ENCODE measurements at regions not wholly inside any gene's neighbourhood (a gene's known extent, or its start where the extent isn't known, plus 50 kb on each side); places are given as distances from the start of the nearest gene placed in this dataset.
"Not testable (repeated sequence)": the region's sequence is repeated elsewhere in the genome, so short reads cannot be mapped to it uniquely, and the experiment has no call there.

- FAIRE-seq (no peak), DNase-seq (ENCODE audit: low spot score) (no peak)
Observed at GRCh38 chr16:65343556-65343955, 221.7 kb upstream of the CDH11 start.

- DNase-seq (ENCODE audit: low spot score), result no peak
- no peak for FAIRE-seq
Observed at GRCh38 chr16:65342231-65342866, 220.5 kb upstream of the CDH11 start.

- no peak for DNase-seq (ENCODE audit: low spot score)
- FAIRE-seq, result no peak
Observed at GRCh38 chr16:65339062-65339461, 217.2 kb upstream of the CDH11 start.

GRCh38 chr16:65336160-65336559, 214.3 kb upstream of the CDH11 start:
- DNase-seq (ENCODE audit: low spot score), result peak; percentile 13
- FAIRE-seq, result no peak

GRCh38 chr16:65334081-65334480, 212.2 kb upstream of the CDH11 start:
- no peak for FAIRE-seq
- no peak for DNase-seq (ENCODE audit: low spot score)

GRCh38 chr16:65333283-65333682, 211.4 kb upstream of the CDH11 start:
- FAIRE-seq (no peak), DNase-seq (ENCODE audit: low spot score) (no peak)

- no peak for FAIRE-seq
- DNase-seq (ENCODE audit: low spot score), result no peak
Observed at GRCh38 chr16:65327346-65327745, 205.5 kb upstream of the CDH11 start.

GRCh38 chr16:65323655-65324237, 201.9 kb upstream of the CDH11 start:
- FAIRE-seq (no peak), DNase-seq (ENCODE audit: low spot score) (no peak)

GRCh38 chr16:65319621-65320231, 197.9 kb upstream of the CDH11 start:
- DNase-seq (ENCODE audit: low spot score) (no peak), FAIRE-seq (no peak)

- DNase-seq (ENCODE audit: low spot score), result no peak
- no peak for FAIRE-seq
Observed at GRCh38 chr16:65318590-65319257, 196.9 kb upstream of the CDH11 start.

GRCh38 chr16:65318138-65318537, 196.3 kb upstream of the CDH11 start:
- FAIRE-seq (no peak), DNase-seq (ENCODE audit: low spot score) (no peak)

GRCh38 chr16:65316808-65317207, 194.9 kb upstream of the CDH11 start:
- DNase-seq (ENCODE audit: low spot score) (no peak), FAIRE-seq (no peak)

GRCh38 chr16:65315081-65315780, 193.4 kb upstream of the CDH11 start:
- FAIRE-seq (no peak), DNase-seq (ENCODE audit: low spot score) (no peak)

GRCh38 chr16:65314627-65315008, 192.8 kb upstream of the CDH11 start:
- FAIRE-seq (no peak), DNase-seq (ENCODE audit: low spot score) (no peak)

GRCh38 chr16:65313936-65314626, 192.2 kb upstream of the CDH11 start:
- no peak for FAIRE-seq
- DNase-seq (ENCODE audit: low spot score), result no peak

GRCh38 chr16:65312795-65313194, 190.9 kb upstream of the CDH11 start:
- DNase-seq (ENCODE audit: low spot score) (no peak), FAIRE-seq (no peak)

GRCh38 chr16:65312071-65312470, 190.2 kb upstream of the CDH11 start:
- no peak for DNase-seq (ENCODE audit: low spot score)
- FAIRE-seq, result no peak

- FAIRE-seq, result not testable (repeated sequence)
- peak; percentile 27 for DNase-seq (ENCODE audit: low spot score)
Observed at GRCh38 chr16:65310491-65310890, 188.6 kb upstream of the CDH11 start.

GRCh38 chr16:65309354-65309753, 187.5 kb upstream of the CDH11 start:
- FAIRE-seq (no peak), DNase-seq (ENCODE audit: low spot score) (no peak)

GRCh38 chr16:65308506-65308905, 186.6 kb upstream of the CDH11 start:
- DNase-seq (ENCODE audit: low spot score) (no peak), FAIRE-seq (no peak)

GRCh38 chr16:65307286-65307685, 185.4 kb upstream of the CDH11 start:
- DNase-seq (ENCODE audit: low spot score) (no peak), FAIRE-seq (no peak)

All from urothelium cell line (cell line).